ENCODE measurements at regions not wholly inside any gene's neighbourhood (a gene's known extent, or its start where the extent isn't known, plus 50 kb on each side); places are given as distances from the start of the nearest gene placed in this dataset.

DNA sequence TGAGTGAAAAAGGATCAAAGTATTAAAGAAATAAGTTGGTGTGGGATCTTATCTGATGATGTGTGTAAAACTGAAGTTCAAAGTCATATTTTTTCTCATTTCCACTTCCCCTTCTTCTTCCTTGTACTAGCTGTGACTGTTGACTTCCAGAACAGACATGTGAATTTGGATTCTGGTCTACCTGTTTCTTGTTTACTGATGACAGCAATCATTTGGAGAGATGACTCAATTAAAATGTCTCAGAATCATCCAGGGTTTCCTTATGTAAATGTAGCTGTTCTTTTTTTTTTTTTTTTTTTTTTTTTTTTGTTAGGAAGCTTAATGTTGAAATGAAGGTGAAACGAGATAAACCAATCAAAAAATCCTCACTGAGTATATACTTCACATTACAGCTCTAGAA, 819.9 kb upstream of the PIK3C3 start:
- no peak for FAIRE-seq
- Histone ChIP-seq H3K9me1 (replicated peaks; ENCODE audit: control insufficient read depth, extremely low read depth, insufficient read depth, low read length) (no peaks in the 10 kb centered on the region), H3K27ac (ENCODE audit: insufficient read depth, low read depth, low read length) (no peak overlapping the region), H3K4me1 (ENCODE audit: control insufficient read depth, extremely low read depth, insufficient read depth, low read length) (no peaks in the 10 kb centered on the region), H3K4me2 (ENCODE audit: insufficient read depth, low read length) (no peak overlapping the region), H3K9me3 (replicated peaks; ENCODE audit: control insufficient read depth, insufficient read depth, low read length) (no peaks in the 10 kb centered on the region), H3K4me3 (replicated peaks in 1 of 3; ENCODE audit: insufficient read depth in 1 of 3, low read depth in 1 of 3, low read length in 3 of 3) (no peak overlapping the region), H3K36me3 (ENCODE audit: control insufficient read depth in 2 of 2, extremely low read depth in 1 of 2, insufficient read depth in 2 of 2, low read length in 2 of 2) (no peaks in the 10 kb centered on the region), H3K9ac (replicated peaks; ENCODE audit: extremely low read depth, insufficient read depth, low read length) (no peak overlapping the region), H3K27me3 (ENCODE audit: control insufficient read depth in 2 of 2, insufficient read depth in 2 of 2, low read length in 2 of 2) (no peaks in the 10 kb centered on the region), H4K20me1 (replicated peaks; ENCODE audit: control insufficient read depth, extremely low read depth, insufficient read depth, low read length) (no peaks in the 10 kb centered on the region), H3K79me2 (ENCODE audit: control insufficient read depth, insufficient read depth, low read length) (no peaks in the 10 kb centered on the region), H2AFZ (ENCODE audit: low read depth, low read length) (no peak overlapping the region)
- dilution Hi-C loops (cut with MboI; ENCODE audit: extremely low pct_ligation_motif_present, low sequenced_read_pairs) (no loop called here), intact Hi-C loops (cut with micrococcal nuclease) (no loop called here)
- no TSS peak for BruUV-seq (replicated peaks)
- no peak for DNase-seq (ENCODE audit: low read depth, low spot score)
- ChIA-PET CTCF (no interaction called here), POLR2A (no interaction called here)
- no peak for TF ChIP-seq JUN (IDR thresholded peaks at IDR 0.05; ENCODE audit: borderline replicate concordance, insufficient read depth, insufficient read length, low read depth)
- no peak for TF ChIP-seq POLR2A (IDR thresholded peaks at IDR 0.05; ENCODE audit: low read depth, low read length)
- TF ChIP-seq MYC (IDR thresholded peaks at IDR 0.05; ENCODE audit: low read depth, low read length), result no peak
- TF ChIP-seq MAX (IDR thresholded peaks at IDR 0.05; ENCODE audit: insufficient read depth, insufficient read length), result no peak
- TF ChIP-seq POLR2AphosphoS5 (IDR thresholded peaks at IDR 0.05; ENCODE audit: insufficient read depth, low read depth, low read length), result no peak
- no peak for TF ChIP-seq FOS (IDR thresholded peaks at IDR 0.05; ENCODE audit: borderline replicate concordance, insufficient read depth, low read length)
- no peak for TF ChIP-seq EZH2 (IDR thresholded peaks at IDR 0.05; ENCODE audit: borderline replicate concordance, low read depth, low read length, severe bottlenecking)
- TF ChIP-seq GATA2 (IDR thresholded peaks at IDR 0.05; ENCODE audit: insufficient read depth, insufficient read length, low read depth, low read length), result no peak
- TF ChIP-seq, protein P1, sequence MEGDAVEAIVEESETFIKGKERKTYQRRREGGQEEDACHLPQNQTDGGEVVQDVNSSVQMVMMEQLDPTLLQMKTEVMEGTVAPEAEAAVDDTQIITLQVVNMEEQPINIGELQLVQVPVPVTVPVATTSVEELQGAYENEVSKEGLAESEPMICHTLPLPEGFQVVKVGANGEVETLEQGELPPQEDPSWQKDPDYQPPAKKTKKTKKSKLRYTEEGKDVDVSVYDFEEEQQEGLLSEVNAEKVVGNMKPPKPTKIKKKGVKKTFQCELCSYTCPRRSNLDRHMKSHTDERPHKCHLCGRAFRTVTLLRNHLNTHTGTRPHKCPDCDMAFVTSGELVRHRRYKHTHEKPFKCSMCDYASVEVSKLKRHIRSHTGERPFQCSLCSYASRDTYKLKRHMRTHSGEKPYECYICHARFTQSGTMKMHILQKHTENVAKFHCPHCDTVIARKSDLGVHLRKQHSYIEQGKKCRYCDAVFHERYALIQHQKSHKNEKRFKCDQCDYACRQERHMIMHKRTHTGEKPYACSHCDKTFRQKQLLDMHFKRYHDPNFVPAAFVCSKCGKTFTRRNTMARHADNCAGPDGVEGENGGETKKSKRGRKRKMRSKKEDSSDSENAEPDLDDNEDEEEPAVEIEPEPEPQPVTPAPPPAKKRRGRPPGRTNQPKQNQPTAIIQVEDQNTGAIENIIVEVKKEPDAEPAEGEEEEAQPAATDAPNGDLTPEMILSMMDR (IDR thresholded peaks at IDR 0.05; ENCODE audit: extremely low read depth in 1 of 2, insufficient read depth in 1 of 2, low read depth in 1 of 2, low read length in 2 of 2), result no peak

All from endothelial cell of umbilical vein (primary cell).